AG08396 (cell line): ENCODE measurements at regions not wholly inside any gene's neighbourhood (a gene's known extent, or its start where the extent isn't known, plus 50 kb on each side); places are given as distances from the start of the nearest gene placed in this dataset.

Experiments used
- DNase-seq: peaks from one replicate; pipeline ENCODE4 v3.0.0; 2012; ENCODE audit warnings: low spot score, mixed read lengths

DNA sequence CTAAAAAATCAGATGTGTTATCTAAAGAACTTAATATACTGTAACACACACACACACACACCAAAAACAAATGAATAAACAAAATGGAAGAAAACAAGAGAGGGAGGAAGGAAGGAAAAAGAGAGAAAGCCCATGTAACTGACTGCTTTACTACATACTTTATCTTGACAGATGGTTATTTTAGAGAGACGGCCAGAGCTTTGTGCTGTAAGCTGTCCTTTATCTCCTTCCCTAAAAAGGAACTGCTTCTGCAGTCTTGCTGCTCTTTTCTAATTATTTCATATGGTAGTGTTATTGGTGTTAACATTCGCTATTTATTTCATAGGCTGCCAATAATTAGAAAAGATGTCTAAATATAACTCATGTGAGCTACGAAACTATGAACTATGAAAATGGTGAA, 1384.6 kb downstream of the MRPL39 start:
- DNase-seq, result no peak

DNA sequence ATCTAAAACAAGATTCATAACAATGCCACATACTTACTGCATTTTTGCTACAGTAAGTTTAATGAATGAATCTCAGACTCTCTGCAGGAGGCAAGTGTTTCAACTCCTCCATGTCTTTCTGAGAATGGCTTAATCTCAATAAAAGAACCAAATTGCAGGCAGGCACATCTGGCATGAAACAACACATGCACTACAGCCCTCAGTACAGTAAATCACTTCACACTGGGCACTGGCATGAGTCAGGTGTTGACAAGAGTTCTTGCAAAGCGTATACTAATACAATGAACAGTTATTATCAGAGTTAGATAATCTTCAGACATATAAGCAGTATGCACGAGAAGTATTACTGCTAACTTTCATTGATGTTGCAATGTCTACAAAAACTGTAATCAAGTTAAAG, 1386.8 kb downstream of the MRPL39 start:
- no peak for DNase-seq

DNA sequence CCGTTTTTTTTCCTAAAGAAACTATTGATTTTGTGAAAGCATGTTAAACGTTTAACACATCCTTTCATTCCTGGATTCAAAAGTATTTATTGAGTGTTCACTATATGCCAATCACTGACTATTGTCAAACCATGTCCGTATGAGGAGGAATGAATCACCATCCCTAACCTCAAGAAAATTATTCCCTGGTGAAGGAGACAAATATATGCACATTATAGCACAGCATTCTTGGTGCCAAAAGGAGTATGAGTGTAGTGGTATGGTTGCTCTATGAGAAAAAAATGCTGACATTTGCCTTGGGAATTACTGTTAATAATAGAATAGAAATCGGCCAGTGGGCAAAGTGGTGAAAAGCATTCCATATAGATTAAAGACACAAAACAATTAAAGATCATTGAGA, 1390.1 kb downstream of the MRPL39 start:
- no peak for DNase-seq

DNA sequence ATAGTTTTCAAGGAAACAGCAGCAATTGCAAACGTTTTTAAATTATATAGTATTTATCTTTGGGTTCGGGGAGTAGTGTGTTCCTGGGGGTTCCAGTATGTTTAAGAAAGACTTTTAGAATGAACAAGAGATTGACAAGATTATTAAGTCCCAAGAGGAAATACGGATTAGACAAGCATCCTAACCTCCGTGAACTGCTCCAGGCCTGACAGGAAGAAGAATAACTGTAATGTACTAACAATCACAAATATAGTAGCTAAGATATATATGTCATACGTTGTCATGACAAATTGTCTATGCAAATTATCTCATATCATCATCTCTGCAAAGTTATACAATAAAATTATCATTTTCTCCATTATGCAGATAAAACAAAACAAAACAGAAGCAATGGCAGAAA, 1397.2 kb downstream of the MRPL39 start:
- no peak for DNase-seq

DNA sequence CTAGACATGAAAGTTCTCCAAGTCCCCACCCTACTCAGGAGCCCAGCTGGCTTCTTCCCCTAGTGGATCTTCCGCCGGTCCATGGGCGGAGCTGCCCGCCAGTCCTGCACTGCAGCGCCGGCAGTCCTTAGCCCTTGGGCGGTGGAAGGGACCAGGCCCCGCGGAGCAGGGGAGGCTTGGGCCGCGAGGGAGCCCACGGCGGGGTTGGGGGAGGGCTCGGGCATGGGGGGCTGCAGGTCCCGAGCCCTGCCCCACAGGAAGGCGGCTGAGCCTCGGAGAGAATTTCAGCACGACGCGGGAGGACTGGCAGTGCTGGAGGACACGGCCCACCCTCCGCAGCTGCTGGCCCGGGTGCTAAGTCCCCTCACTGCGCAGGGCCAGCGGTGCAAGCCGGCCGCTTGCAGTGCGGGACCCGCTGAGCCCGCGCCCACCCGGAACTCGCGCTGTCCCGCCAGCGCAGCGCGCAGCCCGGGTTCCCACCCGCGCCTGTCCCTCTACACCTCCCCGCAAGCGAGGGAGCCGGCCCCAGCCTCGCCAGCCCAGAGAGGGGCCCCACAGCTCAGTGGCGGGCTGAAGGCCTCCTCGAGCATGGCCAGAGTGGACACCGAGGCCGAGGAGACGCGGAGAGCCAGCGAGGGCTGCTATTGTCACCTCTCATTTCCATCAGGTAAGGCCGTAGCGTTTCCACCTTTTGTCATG, 1398.6 kb downstream of the MRPL39 start:
- no peak for DNase-seq

DNA sequence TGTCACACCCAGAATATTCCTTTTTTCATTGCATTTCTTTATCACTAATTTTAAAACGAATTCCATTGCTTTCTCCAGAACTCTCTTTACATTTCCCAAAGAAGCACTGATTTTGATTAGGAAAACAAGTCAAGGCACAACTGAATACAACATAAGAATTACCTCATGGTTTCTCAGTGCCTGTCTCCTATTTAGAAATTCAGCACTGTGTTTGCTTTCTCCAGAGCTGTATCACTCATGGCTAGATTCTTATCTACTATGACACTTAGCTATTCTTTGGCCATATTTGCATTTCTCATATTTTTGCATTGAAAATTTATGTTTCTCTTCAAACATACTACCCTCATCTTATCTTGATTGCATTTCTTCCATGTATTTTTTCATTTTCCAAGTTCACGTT, 1402.0 kb downstream of the MRPL39 start:
- DNase-seq, result no peak

DNA sequence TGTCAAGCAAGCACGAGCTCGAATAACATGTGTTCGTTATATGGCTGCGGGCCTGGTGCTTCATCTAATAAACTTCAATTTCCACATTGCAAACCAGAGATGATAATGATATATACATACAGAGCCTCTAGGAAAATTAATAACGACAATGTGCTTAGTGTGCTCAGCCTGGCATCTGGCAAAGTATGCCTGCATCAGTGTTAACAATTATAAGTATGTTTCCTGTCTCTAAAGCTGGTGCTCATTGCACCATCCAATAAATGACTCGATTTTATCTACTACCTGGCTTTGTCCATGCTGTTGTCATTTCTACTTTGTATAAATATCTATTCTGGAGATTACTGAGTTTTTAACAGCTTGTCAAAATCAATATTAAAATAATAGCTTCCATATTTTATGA, 1402.6 kb downstream of the MRPL39 start:
- no peak for DNase-seq

DNA sequence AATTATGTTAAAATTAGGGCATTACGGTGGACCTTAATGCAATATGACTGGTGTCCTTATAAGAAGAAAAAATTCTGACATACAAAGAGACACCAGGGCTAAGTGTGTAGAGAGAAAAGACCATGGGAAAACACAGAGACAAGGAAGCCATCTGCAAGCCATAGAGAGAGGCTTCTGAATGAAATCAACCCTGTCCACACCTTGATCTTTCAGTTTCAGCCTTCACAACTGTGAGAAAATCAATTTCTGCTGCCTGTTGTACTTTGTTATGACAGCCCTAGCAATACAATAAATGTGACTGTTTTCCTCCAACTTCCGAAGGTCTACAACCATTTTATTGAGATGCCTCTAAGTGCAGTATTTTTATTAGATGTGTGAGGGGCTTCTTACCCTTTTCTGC, 1407.2 kb downstream of the MRPL39 start:
- no peak for DNase-seq

DNA sequence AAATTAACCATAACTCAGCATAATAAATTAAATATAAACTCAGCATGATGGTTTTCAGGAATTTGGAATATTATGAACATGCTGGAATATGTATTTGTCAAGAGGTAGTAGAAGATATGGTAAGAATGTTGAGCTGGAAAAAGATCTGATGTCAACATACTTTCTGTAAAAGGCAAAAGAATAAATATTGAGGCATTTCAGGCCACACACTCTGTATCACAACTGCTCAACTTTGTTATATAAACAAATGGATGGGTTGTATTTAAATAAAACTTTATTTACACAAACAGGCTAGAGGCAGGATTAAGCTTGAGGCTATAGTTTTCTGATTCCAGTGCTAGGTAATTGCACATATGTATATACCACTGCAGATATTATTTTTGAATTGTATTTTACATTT, 1409.4 kb downstream of the MRPL39 start:
- no peak for DNase-seq

DNA sequence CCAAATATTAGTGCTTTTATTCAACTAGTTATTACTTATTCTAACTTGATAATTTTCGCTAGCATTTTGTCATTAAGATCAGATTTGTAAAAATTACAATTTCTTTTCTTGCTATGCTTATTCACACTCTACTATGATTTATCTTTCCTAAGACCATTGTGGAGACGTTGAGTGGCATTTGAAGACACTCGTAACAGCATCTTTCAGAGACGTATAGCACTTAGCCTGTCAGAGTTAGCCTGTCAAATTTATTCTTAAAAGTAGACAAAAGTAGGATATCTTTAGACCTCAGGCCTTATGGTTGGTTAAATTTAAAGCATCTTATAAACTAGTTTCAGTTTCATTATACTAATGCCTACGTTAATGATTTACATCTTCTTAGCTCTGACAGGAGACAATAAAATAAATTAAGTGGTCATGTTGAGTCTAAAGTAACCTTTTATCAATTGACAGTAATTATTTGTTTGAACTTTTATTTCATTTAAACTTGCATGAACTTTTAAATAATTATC, 1410.1 kb downstream of the MRPL39 start:
- DNase-seq, result no peak

DNA sequence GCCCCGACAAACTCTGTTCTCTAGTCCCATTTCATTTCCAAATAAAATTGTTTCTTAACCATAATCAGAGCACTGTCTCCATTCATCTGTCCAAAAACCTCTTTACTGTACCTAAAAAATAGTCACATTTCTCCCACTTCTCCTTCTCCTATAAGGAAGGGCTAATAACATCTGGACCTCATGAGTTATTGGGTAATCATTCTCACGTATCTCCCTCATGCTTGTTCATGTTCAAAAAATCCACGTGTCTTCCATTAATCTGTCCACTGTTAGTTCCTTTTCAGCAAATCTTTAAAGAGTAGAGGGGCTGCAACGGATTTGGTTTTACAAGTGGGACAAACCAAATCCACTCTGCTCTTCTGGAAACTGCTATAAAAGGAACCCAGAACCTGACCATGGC, 1418.8 kb downstream of the MRPL39 start:
- DNase-seq, result no peak

DNA sequence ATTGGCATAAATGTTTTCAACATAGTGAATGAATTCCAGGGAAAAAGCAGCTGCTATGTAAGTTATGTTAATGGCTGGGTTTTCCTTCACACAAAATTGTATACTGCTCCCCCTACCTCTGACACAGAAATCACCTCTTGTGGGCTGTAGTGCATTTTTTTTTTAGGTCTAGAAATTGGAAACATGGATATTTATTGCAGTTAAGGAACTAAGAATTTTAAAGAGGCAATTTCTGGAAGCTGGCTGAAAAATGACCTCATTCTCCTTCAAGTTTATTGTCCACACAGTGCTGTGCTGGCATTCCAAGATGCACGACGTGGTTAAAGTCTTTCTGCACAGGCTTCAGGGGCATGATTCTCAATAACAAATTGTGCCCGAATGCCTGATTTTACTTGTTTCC, 1424.2 kb downstream of the MRPL39 start:
- no peak for DNase-seq

DNA sequence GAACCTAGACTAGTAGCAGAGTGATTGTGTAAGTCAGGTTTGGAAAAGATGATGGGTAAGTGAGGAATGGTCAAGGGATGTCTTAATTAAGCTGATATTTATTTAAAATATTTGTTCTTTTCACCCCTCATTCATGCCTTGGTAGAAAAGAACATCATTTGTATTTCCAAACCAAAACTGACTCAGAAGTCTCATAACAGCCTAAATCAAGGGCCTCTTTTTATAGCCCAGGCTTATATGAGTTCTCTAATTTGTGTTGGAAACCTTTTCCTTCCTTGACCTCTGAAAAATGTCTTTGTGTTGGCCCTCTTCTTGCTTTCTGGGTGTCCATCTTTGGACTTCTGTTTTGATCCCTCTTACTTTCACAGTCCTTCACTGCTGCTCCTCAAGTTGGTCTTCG, 1428.2 kb downstream of the MRPL39 start:
- no peak for DNase-seq

DNA sequence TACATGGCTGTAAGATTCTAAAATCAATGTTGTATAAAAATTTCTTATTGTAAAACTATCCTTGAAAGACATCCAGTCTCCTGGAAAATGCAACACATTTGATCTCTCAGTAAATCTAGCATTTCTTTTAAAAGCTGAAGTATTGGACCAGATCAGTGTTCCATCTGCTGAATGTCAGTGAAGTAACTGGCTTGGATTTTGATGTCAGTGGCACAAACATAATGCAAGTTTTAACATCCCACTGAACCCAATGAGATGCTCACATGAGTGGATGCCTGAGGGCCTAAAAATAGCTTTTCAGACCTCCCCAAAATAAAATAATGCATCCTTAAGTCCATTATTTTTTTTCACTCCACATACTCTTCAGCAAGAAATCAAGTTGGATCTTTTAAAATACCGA, 1432.2 kb downstream of the MRPL39 start:
- no peak for DNase-seq

DNA sequence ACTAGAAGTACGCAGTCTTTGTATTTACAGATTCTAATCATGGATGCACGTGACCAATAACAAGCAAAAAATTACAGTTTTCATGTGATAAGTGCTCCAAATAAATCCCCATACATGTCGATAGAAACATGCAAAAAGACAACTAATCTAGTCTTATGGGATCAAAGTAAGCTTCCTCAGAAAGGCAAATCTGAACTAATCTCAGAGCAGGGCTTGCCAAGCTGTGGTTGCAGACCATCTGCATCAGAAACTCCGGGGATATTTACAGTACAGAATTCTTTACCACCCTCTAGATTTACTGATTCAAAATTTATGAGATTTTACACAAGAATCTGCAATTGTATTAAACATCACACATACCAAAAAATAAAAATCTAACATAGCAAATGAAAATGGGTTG, 1435.5 kb downstream of the MRPL39 start:
- DNase-seq, result no peak

DNA sequence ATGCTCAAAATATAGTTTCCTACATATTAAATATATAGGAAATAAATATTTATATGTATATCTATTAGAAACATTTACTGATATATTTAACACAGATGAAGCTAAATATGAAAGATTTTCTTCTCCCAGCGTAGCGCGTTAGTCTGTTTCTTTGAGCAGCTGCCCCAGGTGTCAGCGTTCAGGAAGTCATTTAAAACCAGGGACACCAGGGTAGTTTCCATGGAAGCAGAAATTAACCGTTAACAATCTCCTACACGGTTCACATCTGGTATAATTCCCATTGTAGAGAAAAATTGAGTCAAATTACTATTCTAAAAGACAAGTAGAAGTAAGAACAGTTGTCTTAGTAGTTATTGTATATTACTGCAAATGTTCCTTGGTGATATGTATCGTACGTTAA, 1443.7 kb downstream of the MRPL39 start:
- no peak for DNase-seq

DNA sequence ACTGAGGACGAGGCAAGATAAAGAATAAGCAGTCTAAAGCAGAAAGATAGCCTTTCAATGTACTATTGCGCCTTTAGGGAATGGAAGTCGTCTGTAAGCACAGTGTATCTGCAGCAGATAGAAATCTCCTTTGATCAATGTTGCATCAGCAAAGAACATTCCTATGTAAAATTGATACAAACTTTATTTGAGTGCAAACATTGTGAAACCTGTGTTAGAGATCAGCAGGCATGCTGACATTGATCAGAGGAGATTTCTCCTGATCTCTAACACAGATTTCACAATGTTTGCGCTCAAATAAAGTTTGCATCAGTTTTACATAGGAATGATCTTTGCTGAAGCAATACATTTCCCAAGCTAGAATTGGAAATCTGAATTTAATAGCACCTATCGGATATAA, 1446.8 kb downstream of the MRPL39 start:
- DNase-seq, result no peak

DNA sequence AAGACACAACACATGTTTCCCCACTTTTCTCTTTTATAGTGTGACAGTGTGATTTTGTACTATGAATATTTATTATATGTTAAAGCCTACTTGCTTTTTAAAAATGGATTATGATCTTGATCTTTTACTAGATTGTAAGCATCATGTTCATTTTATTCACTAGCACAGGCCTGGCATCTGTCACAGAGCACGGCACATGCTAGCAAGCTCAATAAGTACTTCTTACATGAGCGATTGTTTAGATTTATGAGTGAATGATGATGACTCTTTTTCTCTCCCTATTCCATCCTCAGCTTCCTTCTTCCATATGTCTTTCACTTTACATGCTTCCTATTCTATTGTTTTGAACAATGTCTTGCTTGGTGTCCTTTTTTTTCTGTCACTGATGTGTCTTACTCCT, 1454.1 kb downstream of the MRPL39 start:
- DNase-seq, result no peak

DNA sequence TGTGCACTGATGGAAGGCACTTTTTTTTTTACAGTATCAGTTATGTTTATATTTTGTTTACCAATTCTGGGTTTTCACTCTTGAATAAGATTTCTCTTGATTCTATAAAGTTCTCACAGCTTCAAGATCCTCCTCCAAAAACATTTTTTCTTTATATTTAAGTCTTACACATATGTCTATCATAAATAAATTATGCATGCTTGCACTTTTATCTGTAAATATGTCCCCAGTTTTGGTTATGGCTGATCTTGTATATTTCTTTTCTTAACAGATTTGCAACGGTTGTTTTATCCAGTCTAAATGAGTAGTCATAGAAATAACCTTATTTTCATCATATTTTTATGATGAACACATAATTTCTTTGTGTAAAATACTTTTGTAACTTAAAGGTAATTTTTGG, 1456.5 kb downstream of the MRPL39 start:
- no peak for DNase-seq

DNA sequence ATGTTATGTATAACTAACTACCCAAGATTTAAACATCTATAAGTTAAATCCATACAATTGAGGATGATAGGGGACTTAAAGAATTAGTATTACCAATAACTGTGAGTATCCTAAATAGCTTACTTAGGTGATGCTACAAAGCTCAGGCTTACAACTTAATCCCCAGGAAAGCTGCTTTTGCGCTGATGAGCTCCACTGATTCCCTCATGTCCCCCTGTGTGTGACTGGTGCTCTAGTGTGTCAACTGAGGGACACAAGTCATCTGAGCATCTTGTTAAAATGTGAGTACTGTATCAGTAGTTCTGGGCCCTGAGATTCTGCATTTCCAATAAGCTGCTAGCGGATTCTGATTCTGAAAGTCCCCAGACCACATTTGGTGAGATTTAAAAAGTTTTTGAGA, 1458.8 kb downstream of the MRPL39 start:
- DNase-seq, result no peak

DNA sequence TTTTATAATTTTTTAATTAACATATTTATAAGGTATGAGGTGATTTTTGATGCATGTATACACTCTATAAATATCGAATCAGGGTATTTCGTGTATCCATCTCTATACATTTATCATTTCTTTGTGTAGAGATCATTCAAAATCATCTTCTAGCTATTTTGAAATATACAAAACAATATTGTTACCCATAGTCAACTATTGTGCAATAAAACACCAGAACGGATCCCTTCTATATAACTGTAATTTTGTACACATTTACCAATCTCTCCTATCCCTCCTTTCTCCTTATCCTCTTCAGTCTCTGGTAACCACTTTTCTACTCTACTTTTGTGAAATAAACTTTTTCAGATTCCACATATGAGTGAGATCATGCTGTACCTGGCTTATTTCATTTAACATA, 1459.6 kb downstream of the MRPL39 start:
- no peak for DNase-seq

DNA sequence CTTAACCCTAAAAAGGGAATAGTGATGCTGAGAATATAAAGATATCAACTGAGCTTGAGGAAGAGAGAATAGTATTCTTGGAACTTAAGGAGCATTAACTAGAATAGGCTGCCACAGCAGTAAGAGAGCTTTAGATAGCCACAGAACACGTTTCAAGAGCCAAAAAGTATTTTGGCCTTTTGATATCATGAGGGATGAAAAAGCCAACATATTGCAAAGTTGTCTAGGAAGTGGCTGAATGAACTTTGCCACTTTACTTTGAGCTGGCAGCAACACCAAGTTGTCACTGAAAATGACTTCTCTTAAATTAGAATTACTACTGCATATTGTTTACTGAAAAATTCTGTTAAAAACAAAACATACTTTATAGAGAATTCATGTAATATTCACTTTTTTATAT, 1476.2 kb downstream of the MRPL39 start:
- DNase-seq, result no peak

DNA sequence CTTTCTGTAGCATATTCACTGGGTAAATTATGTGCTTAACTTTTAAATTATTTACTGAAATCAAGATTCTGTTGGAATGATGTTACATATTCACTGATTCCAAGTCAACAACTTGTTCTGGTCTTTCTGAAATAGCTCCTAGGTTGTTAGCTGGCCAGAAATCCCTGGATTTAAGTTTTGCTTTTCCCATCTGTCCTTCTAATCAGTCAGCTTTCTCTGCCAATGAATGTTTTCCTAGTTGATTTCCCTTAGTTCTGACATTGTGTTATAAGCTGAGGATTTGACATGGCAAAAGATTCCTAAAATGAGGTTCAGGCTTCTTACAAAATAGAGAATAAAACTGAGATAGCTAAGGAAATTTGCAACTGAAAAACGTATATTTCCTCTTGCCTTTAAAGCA, 1479.6 kb downstream of the MRPL39 start:
- no peak for DNase-seq

DNA sequence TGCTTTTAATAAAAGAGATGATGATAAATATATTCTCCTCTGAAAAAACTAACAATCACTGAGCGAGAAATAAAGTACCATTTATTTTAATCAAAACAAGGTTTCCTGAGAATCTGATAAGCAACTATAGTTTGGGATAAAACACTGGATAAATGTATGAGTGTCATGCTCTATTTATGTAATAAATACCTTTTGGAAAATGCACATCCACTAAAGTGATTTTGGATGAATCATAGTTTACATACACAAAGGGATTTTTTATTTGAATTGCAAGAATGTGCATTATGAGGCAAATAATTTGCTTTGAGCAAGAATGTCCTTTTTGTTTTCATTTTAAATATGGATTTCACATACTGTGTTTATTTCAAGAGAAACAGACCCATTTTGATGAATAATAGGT, 1483.5 kb downstream of the MRPL39 start:
- no peak for DNase-seq
